Fibroblast of skin of back (primary cell): ENCODE measurements at regions not wholly inside any gene's neighbourhood (a gene's known extent, or its start where the extent isn't known, plus 50 kb on each side); places are given as distances from the start of the nearest gene placed in this dataset.
A peak's percentile ranks its signal among the peaks of the same experiment; 100 is the strongest.

Experiments used
- DNase-seq: peaks from one replicate; pipeline ENCODE4 v3.0.0-alpha.2; 2013

- DNase-seq, result peak; percentile 90
Measured at GRCh38 chr4:15232366-15233263, 195.2 kb upstream of the C1QTNF7 start.

GRCh38 chr4:15233264-15233597 is 194.6 kb upstream of the C1QTNF7 start:
- DNase-seq, result no peak

GRCh38 chr4:15233626-15234025 is 194.2 kb upstream of the C1QTNF7 start:
- no peak for DNase-seq

GRCh38 chr4:15234116-15234855 is 193.5 kb upstream of the C1QTNF7 start:
- DNase-seq, result peak; percentile 83

GRCh38 chr4:15234856-15235126 is 193.0 kb upstream of the C1QTNF7 start:
- DNase-seq, result peak; percentile 88

GRCh38 chr4:15235135-15235534 is 192.7 kb upstream of the C1QTNF7 start:
- DNase-seq, result no peak

- no peak for DNase-seq
Measured at GRCh38 chr4:15237648-15238230, 190.1 kb upstream of the C1QTNF7 start.

GRCh38 chr4:15238720-15239119 is 189.1 kb upstream of the C1QTNF7 start:
- DNase-seq, result peak; percentile 66

GRCh38 chr4:15239866-15240265 is 188.0 kb upstream of the C1QTNF7 start:
- DNase-seq, result peak; percentile 83

GRCh38 chr4:15240764-15241163 is 187.1 kb upstream of the C1QTNF7 start:
- peak; percentile 47 for DNase-seq

- no peak for DNase-seq
Measured at GRCh38 chr4:15242021-15242420, 185.8 kb upstream of the C1QTNF7 start.

- peak; percentile 52 for DNase-seq
Measured at GRCh38 chr4:15244354-15244753, 183.5 kb upstream of the C1QTNF7 start.

GRCh38 chr4:15245006-15245530 is 182.8 kb upstream of the C1QTNF7 start:
- DNase-seq, result no peak

- DNase-seq, result peak; percentile 67
Measured at GRCh38 chr4:15250021-15250441, 177.8 kb upstream of the C1QTNF7 start.

- DNase-seq, result no peak
Measured at GRCh38 chr4:15253349-15253748, 174.5 kb upstream of the C1QTNF7 start.

GRCh38 chr4:15254236-15254880 is 173.5 kb upstream of the C1QTNF7 start:
- no peak for DNase-seq

- DNase-seq, result no peak
Measured at GRCh38 chr4:15255537-15255936, 172.3 kb upstream of the C1QTNF7 start.

GRCh38 chr4:15260758-15261157 is 167.1 kb upstream of the C1QTNF7 start:
- no peak for DNase-seq

GRCh38 chr4:15262396-15262795 is 165.4 kb upstream of the C1QTNF7 start:
- DNase-seq, result peak; percentile 41

- DNase-seq, result peak; percentile 13
Measured at GRCh38 chr4:15270201-15270600, 157.6 kb upstream of the C1QTNF7 start.

- no peak for DNase-seq
Measured at GRCh38 chr4:15286041-15286440, 141.8 kb upstream of the C1QTNF7 start.

- DNase-seq, result no peak
Measured at GRCh38 chr4:15291122-15291521, 136.7 kb upstream of the C1QTNF7 start.

- no peak for DNase-seq
Measured at GRCh38 chr4:15293711-15294110, 134.1 kb upstream of the C1QTNF7 start.
